SK-N-MC (cell line): ENCODE measurements at regions not wholly inside any gene's neighbourhood (a gene's known extent, or its start where the extent isn't known, plus 50 kb on each side); places are given as distances from the start of the nearest gene placed in this dataset.
"Not testable (repeated sequence)": the region's sequence is repeated elsewhere in the genome, so short reads cannot be mapped to it uniquely, and the experiment has no call there.

Experiments used
- DNase-seq: peaks from one replicate; pipeline ENCODE4 v3.0.0-alpha.2; 2011; ENCODE audit warnings: low read depth, low spot score
- H3K27ac ChIP-seq: fragments of 200-600 bp; sonication (generic); 2 replicates; pipeline ENCODE4 v1.5.1; 2016; ENCODE audit warnings: mixed run types
- H3K36me3 ChIP-seq: fragments of 200-600 bp; sonication (generic); 2 replicates; pipeline ENCODE4 v1.6.1; 2017; ENCODE audit warnings: antibody characterized with exemption, low read length, mixed read lengths; ENCODE audit not compliant: insufficient read depth
- H3K4me3 ChIP-seq: fragments of 200-600 bp; sonication (generic); 2 replicates; pipeline ENCODE4 v1.5.1; 2016
- H3K9ac ChIP-seq: fragments of 200-600 bp; sonication (generic); 2 replicates; pipeline ENCODE4 v1.8.0; 2017; ENCODE audit warnings: mixed run types, mixed read lengths; ENCODE audit not compliant: insufficient read length
- H3K9me3 ChIP-seq: fragments of 200-600 bp; sonication (generic); 2 replicates; pipeline ENCODE4 v1.6.1; 2017; ENCODE audit warnings: low read depth, mild to moderate bottlenecking, antibody characterized with exemption, low read length, moderate library complexity, mixed read lengths
- EZH2 ChIP-seq: fragments of 200-600 bp; sonication (generic); IDR thresholded peaks from one replicate; pipeline ENCODE4 v1.6.1; 2017; ENCODE audit warnings: antibody characterized with exemption
- FOXP2 ChIP-seq: optimal IDR thresholded peaks from 2 replicates; pipeline ENCODE3; 2011; ENCODE audit warnings: mild to moderate bottlenecking, moderate library complexity; ENCODE audit not compliant: insufficient read depth; ENCODE audit errors: extremely low read length, control extremely low read depth
- POLR2AphosphoS5 ChIP-seq: IDR thresholded peaks from 2 replicates; pipeline ENCODE4 v1.6.1; 2012; ENCODE audit warnings: mild to moderate bottlenecking, low read depth, low read length, borderline replicate concordance

GRCh38 chr16:59046335-59046734 is 312.2 kb upstream of the GOT2 start:
- Histone ChIP-seq H3K27ac (no peak overlapping the region), H3K4me3 (no peak overlapping the region), H3K9ac (no peak overlapping the region), H3K9me3 (no peaks in the 10 kb centered on the region), H3K36me3 (no peaks in the 10 kb centered on the region)
- TF ChIP-seq POLR2AphosphoS5 (no peak), EZH2 (no peak), FOXP2 (no peak)
- no peak for DNase-seq

DNA sequence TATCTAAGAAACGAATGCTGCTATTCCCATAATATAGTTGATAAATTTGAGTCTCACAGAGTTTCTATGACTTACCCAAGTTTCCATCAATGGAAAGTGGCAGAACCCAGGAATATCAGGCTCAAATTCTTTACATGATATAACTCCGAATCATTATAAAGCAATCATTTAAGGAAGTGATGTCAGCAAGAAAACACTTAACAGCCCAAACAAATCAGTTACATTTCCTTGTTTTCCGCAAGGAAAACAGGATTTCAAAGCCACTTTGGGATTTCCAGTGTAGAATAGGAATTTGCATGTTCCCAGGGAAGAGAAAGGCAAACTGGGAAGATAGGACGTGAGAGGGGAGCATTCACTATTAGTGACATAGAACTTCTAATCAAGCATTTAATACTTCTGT is 311.4 kb upstream of the GOT2 start:
- TF ChIP-seq FOXP2 = no peak
- TF ChIP-seq EZH2 = no peak
- TF ChIP-seq POLR2AphosphoS5 = no peak
- Histone ChIP-seq H3K27ac (no peak overlapping the region), H3K36me3 (no peaks in the 10 kb centered on the region), H3K4me3 (no peak overlapping the region), H3K9ac (no peak overlapping the region), H3K9me3 (no peaks in the 10 kb centered on the region)
- no peak for DNase-seq

- DNase-seq = no peak
- Histone ChIP-seq H3K36me3 (no peaks in the 10 kb centered on the region), H3K9ac (no peak overlapping the region), H3K9me3 (no peaks in the 10 kb centered on the region), H3K27ac (no peak overlapping the region), H3K4me3 (no peak overlapping the region)
- TF ChIP-seq FOXP2 (no peak), POLR2AphosphoS5 (no peak), EZH2 (no peak)
Observed at GRCh38 chr16:59044616-59045015, 310.5 kb upstream of the GOT2 start.

DNA sequence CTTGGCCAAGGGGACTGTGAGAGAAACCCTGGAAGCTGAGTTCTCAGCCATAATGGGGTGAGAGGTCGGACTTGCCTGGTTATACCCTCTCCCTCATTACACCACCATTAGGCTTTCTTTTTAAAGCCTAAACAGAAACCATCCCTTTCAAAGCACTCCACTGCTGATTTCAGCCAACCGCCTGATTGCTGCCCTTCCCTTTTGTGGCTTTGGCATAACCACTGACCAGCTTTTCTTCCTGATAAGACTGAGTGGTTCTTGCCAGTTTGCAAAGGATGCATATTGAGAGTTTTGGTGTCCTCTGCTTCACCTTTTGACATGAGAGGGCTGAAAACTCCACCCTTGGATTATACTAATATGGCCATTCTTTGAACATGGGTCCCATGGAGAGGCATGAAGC is 308.2 kb upstream of the GOT2 start:
- Histone ChIP-seq H3K36me3 (no peaks in the 10 kb centered on the region), H3K9ac (no peak overlapping the region), H3K4me3 (no peak overlapping the region), H3K27ac (no peak overlapping the region), H3K9me3 (no peaks in the 10 kb centered on the region)
- TF ChIP-seq FOXP2 (no peak), POLR2AphosphoS5 (no peak), EZH2 (no peak)
- no peak for DNase-seq

- Histone ChIP-seq H3K9ac (no peak overlapping the region), H3K9me3 (no peaks in the 10 kb centered on the region), H3K4me3 (peak overlapping the region; percentile 24; the same call in 1 of the 2 replicates), H3K27ac (no peak overlapping the region), H3K36me3 (no peaks in the 10 kb centered on the region)
- no peak for DNase-seq
- TF ChIP-seq FOXP2 = no peak
Observed at GRCh38 chr16:59039066-59039720, 305.1 kb upstream of the GOT2 start.

- TF ChIP-seq EZH2 (no peak), FOXP2 (no peak), POLR2AphosphoS5 (no peak)
- H3K4me3 ChIP-seq = no peak overlapping the region
- H3K9me3 ChIP-seq = no peaks in the 10 kb centered on the region
- H3K9ac ChIP-seq = no peak overlapping the region
- no peaks in the 10 kb centered on the region for H3K36me3 ChIP-seq
- no peak overlapping the region for H3K27ac ChIP-seq
- DNase-seq = no peak
Observed at GRCh38 chr16:59030923-59031485, 296.9 kb upstream of the GOT2 start.

GRCh38 chr16:59021751-59022150 is 287.6 kb upstream of the GOT2 start:
- no peak for DNase-seq
- no peak overlapping the region for H3K27ac ChIP-seq
- no peak overlapping the region for H3K9ac ChIP-seq
- H3K36me3 ChIP-seq = no peaks in the 10 kb centered on the region
- H3K4me3 ChIP-seq = no peak overlapping the region
- no peak for TF ChIP-seq EZH2
- no peak for TF ChIP-seq FOXP2
- TF ChIP-seq POLR2AphosphoS5 = no peak
- H3K9me3 ChIP-seq = no peaks in the 10 kb centered on the region

DNA sequence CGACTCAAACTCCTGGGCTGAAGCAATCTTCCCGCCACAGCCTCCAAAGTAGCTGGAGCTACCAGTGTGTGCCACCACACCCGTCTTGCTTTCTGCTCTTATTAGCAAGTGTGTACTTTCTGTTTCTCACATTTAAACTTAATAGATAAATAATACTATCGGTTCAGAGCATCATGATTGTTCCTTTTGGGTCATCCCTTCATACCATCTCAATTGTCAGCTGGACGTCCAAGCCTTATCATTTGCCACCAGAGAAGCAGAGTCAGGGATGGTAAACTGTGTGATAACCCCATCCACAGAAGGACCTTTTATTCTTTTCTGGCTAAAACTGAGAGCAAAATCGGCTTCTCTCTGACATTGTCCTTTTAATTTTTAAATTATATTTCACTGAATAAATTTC is 279.8 kb upstream of the GOT2 start:
- H3K36me3 ChIP-seq = no peaks in the 10 kb centered on the region
- no peak overlapping the region for H3K4me3 ChIP-seq
- DNase-seq = no peak
- H3K27ac ChIP-seq = no peak overlapping the region
- no peaks in the 10 kb centered on the region for H3K9me3 ChIP-seq
- no peak overlapping the region for H3K9ac ChIP-seq
- no peak for TF ChIP-seq POLR2AphosphoS5
- TF ChIP-seq EZH2 = no peak
- no peak for TF ChIP-seq FOXP2

DNA sequence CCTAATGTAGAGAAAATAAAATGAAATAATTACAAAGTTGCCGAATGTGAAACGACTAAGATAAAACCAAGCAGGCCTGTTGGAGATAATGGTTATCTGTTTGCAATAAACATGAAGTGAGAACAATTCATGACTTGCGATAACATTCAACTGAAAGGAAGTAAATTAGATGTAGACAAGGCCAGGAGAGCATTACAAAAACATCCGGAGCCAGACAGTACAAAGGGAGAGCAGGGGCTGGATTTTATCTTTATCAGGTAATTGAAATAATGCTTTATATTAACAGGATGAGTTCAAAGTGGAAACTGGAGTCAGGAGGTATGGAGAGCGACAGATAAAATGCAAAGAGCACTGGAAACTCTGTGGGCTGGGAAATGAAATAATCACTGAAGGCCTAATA is 265.6 kb upstream of the GOT2 start:
- Histone ChIP-seq H3K9me3 (no peaks in the 10 kb centered on the region), H3K9ac (no peak overlapping the region), H3K4me3 (no peak overlapping the region), H3K27ac (no peak overlapping the region), H3K36me3 (no peaks in the 10 kb centered on the region)
- TF ChIP-seq POLR2AphosphoS5 (no peak), EZH2 (no peak)
- no peak for DNase-seq

DNA sequence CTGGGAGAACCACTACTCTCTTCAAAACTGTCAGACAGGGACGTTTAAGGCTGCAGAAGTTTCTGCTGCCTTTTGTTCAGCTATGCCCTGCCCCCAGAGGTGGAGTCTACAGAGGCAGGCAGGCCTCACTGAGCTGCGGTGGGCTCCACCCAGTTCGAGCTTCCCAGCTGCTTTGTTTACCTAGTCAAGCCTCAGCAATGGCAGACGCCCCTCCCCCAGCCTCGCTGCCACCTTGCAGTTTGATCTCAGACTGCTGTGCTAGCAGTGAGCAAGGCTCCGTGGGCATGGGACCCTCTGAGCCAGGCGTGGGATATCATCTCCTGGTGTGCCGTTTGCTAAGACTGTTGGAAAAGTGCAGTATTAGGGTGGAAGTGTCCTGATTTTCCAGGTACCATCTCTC is 258.6 kb upstream of the GOT2 start:
- not testable (repeated sequence) for H3K9me3 ChIP-seq, H3K9ac ChIP-seq, H3K4me3 ChIP-seq, H3K27ac ChIP-seq, DNase-seq, H3K36me3 ChIP-seq

GRCh38 chr16:58983181-58983965 is 249.3 kb upstream of the GOT2 start:
- DNase-seq, H3K9ac ChIP-seq, H3K36me3 ChIP-seq, H3K9me3 ChIP-seq, H3K4me3 ChIP-seq, H3K27ac ChIP-seq: not testable (repeated sequence)
